ENCODE measurements at regions not wholly inside any gene's neighbourhood (a gene's known extent, or its start where the extent isn't known, plus 50 kb on each side); places are given as distances from the start of the nearest gene placed in this dataset.

DNA sequence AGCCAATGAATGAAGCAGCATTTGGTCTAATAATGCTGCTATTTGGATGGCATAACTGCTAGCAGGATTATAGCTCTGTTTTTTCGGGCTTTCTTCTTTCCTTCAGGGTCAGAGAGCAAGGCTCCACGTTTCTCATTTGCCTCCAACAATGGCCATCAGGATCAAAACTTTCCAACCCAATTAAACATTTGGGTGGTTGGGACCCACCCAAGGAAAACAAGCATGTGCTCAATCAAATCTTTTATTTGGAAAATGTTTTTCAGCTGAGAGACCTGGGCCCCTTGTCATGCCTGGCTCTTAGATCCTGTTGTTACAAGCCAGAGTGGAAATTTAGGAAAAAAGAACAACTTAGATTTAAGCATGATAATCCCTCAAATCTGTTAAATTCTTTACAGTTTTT, 373.1 kb upstream of the USP24 start (continued):
- TF ChIP-seq MEIS2 (CRISPR knock-in tag; IDR thresholded peaks at IDR 0.05) (no peak), GLI4 (CRISPR knock-in tag; IDR thresholded peaks at IDR 0.05; ENCODE audit: borderline replicate concordance) (no peak)

DNA sequence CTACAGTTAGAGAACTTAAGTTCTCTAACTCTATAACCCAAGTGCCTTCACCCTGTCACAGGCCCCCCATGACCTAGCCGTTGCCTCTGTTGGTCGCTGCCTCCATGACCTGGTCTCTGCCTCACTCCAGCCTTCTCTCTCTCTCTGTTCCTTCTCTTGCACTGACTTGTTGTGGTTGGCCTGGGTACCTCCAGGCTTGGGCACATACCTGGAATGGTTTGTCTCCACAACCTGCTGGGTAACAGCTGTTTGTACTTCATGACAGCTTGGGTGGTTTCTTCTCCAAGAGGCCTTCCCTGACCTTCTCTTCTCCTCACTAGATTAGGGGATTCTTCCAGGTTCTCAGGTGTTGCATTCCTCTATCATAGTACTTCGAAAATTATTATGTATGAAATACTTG, 371.6 kb upstream of the USP24 start:
- BruUV-seq (replicated peaks) = no TSS peak
- H3K4me2 ChIP-seq (ENCODE audit: low read depth, low read length) = no peak overlapping the region
- no peak overlapping the region for H3K27ac ChIP-seq (ENCODE audit: extremely low read length, insufficient read depth, low read length)
- TF ChIP-seq SRSF1 (optimal IDR thresholded peaks at IDR 0.05; ENCODE audit: low read depth, low read length) = no peak
- TF ChIP-seq ZNF543 (CRISPR knock-in tag; IDR thresholded peaks at IDR 0.05) = no peak
- no peak for TF ChIP-seq KLF6 (CRISPR knock-in tag; IDR thresholded peaks at IDR 0.05)
- TF ChIP-seq RBM39 (IDR thresholded peaks at IDR 0.05; ENCODE audit: low read depth, low read length, poor library complexity, severe bottlenecking) = no peak
- TF ChIP-seq TBL1XR1 (IDR thresholded peaks at IDR 0.05; ENCODE audit: borderline replicate concordance, low read length, partially characterized antibody) = no peak
- TF ChIP-seq ADNP (CRISPR knock-in tag; IDR thresholded peaks at IDR 0.05) = no peak
- H3K36me3 ChIP-seq (replicated peaks in 1 of 2; ENCODE audit: control insufficient read depth in 1 of 2, insufficient read depth in 2 of 2, low read length in 2 of 2) = no peaks in the 10 kb centered on the region
- no peaks in the 10 kb centered on the region for H3K79me2 ChIP-seq (ENCODE audit: insufficient read depth, low read length)
- H3K4me1 ChIP-seq (ENCODE audit: insufficient read depth, low read length) = no peaks in the 10 kb centered on the region
- no peak for FAIRE-seq
- in situ Hi-C loops (cut with HindIII; ENCODE audit: extremely low pct_ligation_motif_present, low pct_unique_long_range_greater_than_20kb) = no loop called here
- H3K9me3 ChIP-seq (ENCODE audit: low read length) = no peaks in the 10 kb centered on the region
- H3K9ac ChIP-seq (ENCODE audit: insufficient read depth, low read depth, low read length) = no peak overlapping the region
- H3K27me3 ChIP-seq (ENCODE audit: control insufficient read depth in 1 of 2, insufficient read depth in 2 of 2, low read length in 2 of 2) = no peaks in the 10 kb centered on the region; a peak in 1 of 5 replicates
- CTCF ChIA-PET (ENCODE audit: low intra/inter-chr PET ratio, low total read pairs) = no interaction called here
- intact Hi-C loops (cut with micrococcal nuclease; ENCODE audit: unreplicated experiment) = no loop called here
- no peak overlapping the region for H3K4me3 ChIP-seq (replicated peaks in 1 of 3; ENCODE audit: insufficient read depth in 1 of 3, low read depth in 2 of 3, low read length in 3 of 3)
- no peaks in the 10 kb centered on the region for H4K20me1 ChIP-seq (ENCODE audit: insufficient read depth, low read length)
- POLR2A ChIA-PET = no interaction called here
- DNase-seq (ENCODE audit: low spot score) = no peak
- 7% methylated on average over 3 of the region's 3 CpGs for WGBS (ENCODE audit: low lambda C conversion rate)
- no peak overlapping the region for H2AFZ ChIP-seq (ENCODE audit: low read length)
- no peak for ATAC-seq

DNA sequence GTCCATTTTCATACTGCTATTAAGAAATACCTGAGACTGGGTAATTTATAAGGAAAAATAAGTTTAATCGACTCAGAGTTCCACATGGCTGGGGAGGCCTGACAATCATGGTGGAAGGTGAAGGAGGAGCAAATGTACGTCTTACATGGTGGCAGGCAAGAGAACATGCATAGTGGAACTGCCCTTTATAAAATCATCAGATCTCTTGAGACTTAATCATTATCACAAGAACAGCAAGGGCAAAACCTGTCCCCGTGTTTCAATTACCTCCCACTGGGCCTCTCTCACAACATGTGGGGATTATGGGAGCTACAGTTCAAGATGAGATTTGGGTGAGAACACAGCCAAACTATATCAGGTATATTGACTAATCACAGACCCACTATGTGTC, 370.2 kb upstream of the USP24 start:
- no peak for DNase-seq (ENCODE audit: low spot score)
- Histone ChIP-seq H3K4me1 (ENCODE audit: insufficient read depth, low read length) (no peaks in the 10 kb centered on the region), H3K36me3 (replicated peaks in 1 of 2; ENCODE audit: control insufficient read depth in 1 of 2, insufficient read depth in 2 of 2, low read length in 2 of 2) (no peaks in the 10 kb centered on the region), H3K27me3 (ENCODE audit: control insufficient read depth in 1 of 2, insufficient read depth in 2 of 2, low read length in 2 of 2) (no peaks in the 10 kb centered on the region; a peak in 1 of 5 replicates), H3K27ac (ENCODE audit: extremely low read length, insufficient read depth, low read length) (no peak overlapping the region), H3K9me3 (ENCODE audit: low read length) (no peaks in the 10 kb centered on the region), H3K79me2 (ENCODE audit: insufficient read depth, low read length) (no peaks in the 10 kb centered on the region), H3K4me2 (ENCODE audit: low read depth, low read length) (no peak overlapping the region), H2AFZ (ENCODE audit: low read length) (no peak overlapping the region), H3K4me3 (replicated peaks in 1 of 3; ENCODE audit: insufficient read depth in 1 of 3, low read depth in 2 of 3, low read length in 3 of 3) (no peak overlapping the region), H4K20me1 (ENCODE audit: insufficient read depth, low read length) (no peaks in the 10 kb centered on the region), H3K9ac (ENCODE audit: insufficient read depth, low read depth, low read length) (no peak overlapping the region)
- FAIRE-seq = no peak
- no peak for ATAC-seq
- no TSS peak for BruUV-seq (replicated peaks)
- 54% methylated on average over 3 of the region's 3 CpGs for WGBS (ENCODE audit: low lambda C conversion rate)
- intact Hi-C loops (cut with micrococcal nuclease; ENCODE audit: unreplicated experiment) = no loop called here
- ChIA-PET POLR2A (no interaction called here), CTCF (ENCODE audit: low intra/inter-chr PET ratio, low total read pairs) (no interaction called here)
- in situ Hi-C loops (cut with HindIII; ENCODE audit: extremely low pct_ligation_motif_present, low pct_unique_long_range_greater_than_20kb) = no loop called here
- TF ChIP-seq HMGXB4 (CRISPR knock-in tag; IDR thresholded peaks at IDR 0.05; ENCODE audit: borderline replicate concordance in 1 of 2, low read depth in 1 of 2) (no peak), ZNF333 (CRISPR knock-in tag; IDR thresholded peaks at IDR 0.05; ENCODE audit: borderline replicate concordance) (no peak), XBP1 (CRISPR knock-in tag; IDR thresholded peaks at IDR 0.05) (no peak), ZBTB8A (CRISPR knock-in tag; IDR thresholded peaks at IDR 0.05; ENCODE audit: borderline replicate concordance, low read depth) (no peak), ATF1 (CRISPR knock-in tag; IDR thresholded peaks at IDR 0.05) (no peak), ZNF460 (CRISPR knock-in tag; IDR thresholded peaks at IDR 0.05; ENCODE audit: borderline replicate concordance) (no peak)
- TF ChIP-seq, protein P1, sequence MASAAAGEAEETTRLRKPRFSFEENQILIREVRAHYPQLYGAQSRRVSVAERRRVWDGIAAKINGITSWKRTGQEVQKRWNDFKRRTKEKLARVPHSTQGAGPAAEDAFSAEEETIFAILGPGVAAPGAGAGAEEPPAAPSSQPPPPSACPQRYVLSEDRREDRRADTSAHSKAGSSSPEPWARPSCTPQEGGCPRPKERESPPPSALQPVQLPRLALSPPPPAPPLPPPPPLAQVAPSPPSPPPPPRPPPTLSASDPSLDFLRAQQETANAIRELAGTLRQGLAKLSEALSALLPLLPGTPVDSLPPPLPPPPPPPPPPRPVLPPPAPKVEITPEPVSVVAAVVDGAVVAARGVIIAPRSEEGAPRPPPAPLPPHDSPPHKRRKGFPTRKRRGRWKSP (CRISPR knock-in tag; IDR thresholded peaks at IDR 0.05) = no peak
